ENCODE measurements at regions not wholly inside any gene's neighbourhood (a gene's known extent, or its start where the extent isn't known, plus 50 kb on each side); places are given as distances from the start of the nearest gene placed in this dataset.
"Not testable (repeated sequence)": the region's sequence is repeated elsewhere in the genome, so short reads cannot be mapped to it uniquely, and the experiment has no call there.

DNA sequence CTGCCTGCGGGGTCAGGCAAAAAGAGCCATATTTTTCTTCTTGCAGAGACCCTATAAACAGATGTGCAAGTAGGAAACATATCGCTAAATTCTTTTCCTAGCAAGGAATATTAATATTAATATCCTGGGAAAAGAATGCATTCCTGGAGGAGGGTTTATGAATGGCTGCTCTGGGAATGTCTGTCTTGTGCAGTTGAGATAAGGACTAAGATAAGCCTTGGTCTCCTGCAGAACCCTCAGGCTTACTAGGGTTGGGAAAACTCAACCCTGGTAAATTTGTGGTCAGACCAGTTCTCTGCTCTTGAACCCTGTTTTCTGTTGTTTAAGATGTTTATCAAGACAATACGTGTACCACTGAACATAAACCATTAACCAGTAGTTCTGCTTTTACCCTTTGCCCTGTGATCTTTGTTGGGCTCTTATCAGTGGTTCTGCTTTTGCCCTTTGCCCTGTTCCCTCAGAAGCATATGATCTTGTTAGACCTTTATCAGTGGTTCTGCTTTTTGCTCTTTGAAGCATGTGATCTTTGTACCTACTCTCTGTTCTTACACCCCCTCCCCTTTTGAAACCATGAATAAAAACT, 1548.2 kb upstream of the FLRT2 start:
- DNase-seq, result not testable (repeated sequence)

GRCh38 chr14:83988275-83988674, 1541.7 kb upstream of the FLRT2 start:
- DNase-seq, result no peak

GRCh38 chr14:83991666-83992065, 1538.3 kb upstream of the FLRT2 start:
- DNase-seq, result no peak

GRCh38 chr14:83992857-83993256, 1537.1 kb upstream of the FLRT2 start:
- no peak for DNase-seq

- DNase-seq, result no peak
These were observed 1536.4 kb upstream of the FLRT2 start for GRCh38 chr14:83993545-83993944.

DNA sequence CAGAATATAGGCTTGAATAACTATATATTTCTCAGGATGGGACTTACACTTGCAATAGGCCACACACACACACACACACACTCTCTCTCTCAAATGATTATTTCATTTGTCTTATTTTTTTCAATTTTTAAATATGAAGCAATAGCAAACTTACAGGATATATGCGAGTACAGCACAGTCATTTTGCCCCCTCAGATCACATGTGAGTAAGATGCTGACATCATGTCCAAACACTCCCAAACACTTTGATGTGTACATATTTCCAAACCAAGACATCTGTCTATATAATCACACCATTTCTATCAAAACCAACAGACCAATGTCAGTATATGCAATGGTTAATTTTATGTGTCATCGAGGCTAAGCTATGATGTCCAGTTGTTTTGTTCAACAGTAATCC, 1535.9 kb upstream of the FLRT2 start:
- no peak for DNase-seq

DNA sequence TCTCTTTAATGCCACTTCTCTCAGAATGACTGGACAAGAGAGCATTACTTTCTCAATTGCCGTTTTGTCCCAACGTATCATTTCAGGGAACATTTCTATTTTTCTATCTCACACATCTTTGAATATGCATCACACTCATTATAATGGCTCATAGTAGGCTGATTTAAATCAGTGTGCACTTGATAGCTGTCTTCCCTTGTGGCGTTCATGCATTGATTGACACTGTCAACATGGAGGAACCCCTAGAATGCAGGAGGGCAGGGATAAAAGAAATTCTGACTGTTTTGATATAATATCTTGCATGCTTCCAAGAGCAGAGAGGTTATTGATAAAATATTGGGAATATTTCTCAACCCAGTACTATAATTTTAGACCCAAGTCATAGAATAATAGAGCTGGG, 1528.9 kb upstream of the FLRT2 start:
- DNase-seq, result no peak

DNA sequence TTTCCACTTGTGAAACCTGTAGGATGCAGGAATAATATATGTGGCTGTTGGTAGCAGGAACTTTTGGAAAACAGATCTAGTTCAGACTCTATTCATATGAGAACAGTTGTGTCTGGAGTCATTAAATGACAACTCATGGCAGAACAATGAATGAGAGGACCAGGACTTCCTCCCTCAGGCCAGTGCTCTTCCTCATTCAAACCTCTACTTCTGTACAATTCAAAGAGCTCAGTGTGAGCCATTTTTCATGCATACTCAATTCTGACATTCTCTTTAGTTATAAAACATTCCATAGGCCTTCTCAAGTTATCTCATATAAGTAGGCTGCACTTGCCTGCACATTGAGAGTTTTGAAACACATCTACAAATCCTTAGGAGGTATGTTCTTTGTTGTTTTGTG, 1526.6 kb upstream of the FLRT2 start:
- DNase-seq, result no peak

DNA sequence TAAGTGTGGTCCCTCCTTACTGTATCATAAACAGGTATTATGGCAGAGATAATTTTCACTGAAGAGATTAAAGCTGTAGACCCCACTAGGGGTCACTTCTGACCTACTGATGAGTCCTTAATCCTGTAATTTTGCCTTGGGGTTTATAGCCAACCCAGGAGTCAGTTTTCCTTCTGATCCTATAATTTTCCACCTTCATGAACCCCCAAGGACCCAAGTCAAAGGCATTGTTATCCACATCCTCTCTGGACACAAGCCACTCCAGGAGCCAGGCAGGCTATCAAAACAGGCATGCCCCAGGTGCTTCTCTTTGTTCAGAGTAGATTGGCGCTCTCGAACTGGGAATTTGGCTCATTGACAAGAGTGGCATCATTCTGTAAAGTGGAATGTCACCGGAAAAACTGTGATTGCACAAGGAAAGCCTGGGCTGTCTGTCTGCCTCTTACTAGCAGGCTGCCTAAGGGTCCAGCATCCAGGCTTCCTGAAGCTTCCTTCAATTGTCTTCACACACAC, 1523.2 kb upstream of the FLRT2 start:
- DNase-seq, result no peak

- no peak for DNase-seq
These were observed 1516.5 kb upstream of the FLRT2 start for GRCh38 chr14:84013424-84013823.

DNA sequence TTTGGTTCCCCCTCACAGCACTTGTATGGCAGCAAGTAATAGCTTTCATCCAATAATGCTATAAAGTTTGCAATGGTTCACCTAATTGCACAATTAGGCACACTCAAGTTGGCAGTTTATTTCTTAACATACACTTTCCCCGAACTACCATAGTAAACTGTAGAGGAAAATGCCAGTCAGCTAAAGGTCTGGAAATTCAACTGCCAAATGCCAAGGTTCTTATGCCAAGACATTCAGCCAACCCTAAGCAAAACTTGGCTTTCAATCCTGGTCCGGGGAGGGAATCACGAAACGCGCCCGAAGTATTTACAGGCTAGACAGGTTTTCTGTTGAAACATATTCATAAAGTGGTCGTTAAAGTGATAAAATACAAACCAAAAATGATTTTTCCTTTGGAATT, 1512.4 kb upstream of the FLRT2 start:
- no peak for DNase-seq

DNA sequence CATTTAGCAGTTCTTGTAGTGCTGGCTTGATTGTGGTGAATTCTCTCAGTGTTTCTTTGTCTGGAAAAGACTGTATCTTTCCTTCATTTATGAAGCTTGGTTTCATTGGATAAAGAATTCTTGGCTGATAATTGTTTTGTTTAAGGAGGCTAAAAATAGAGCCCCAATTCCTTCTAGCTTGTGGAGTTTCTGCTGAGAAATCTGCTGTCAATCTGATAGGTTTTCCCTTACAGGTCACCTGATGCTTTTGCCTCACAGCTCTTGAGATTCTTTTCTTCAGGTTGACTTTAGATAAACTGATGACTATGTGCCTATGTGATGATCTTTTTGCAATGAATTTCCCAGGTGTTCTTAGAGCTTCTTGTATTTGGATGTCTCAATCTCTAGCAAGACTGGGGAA, 1508.5 kb upstream of the FLRT2 start:
- no peak for DNase-seq

GRCh38 chr14:84024231-84024820, 1505.6 kb upstream of the FLRT2 start:
- no peak for DNase-seq

- DNase-seq, result no peak
These were observed 1504.6 kb upstream of the FLRT2 start for GRCh38 chr14:84025106-84026012.

- no peak for DNase-seq
These were observed 1502.6 kb upstream of the FLRT2 start for GRCh38 chr14:84027351-84027750.

GRCh38 chr14:84028080-84028604, 1501.8 kb upstream of the FLRT2 start:
- no peak for DNase-seq

GRCh38 chr14:84029246-84029645, 1500.7 kb upstream of the FLRT2 start:
- DNase-seq, result no peak

- no peak for DNase-seq
These were observed 1500.2 kb upstream of the FLRT2 start for GRCh38 chr14:84029720-84030119.

GRCh38 chr14:84036840-84037239, 1493.1 kb upstream of the FLRT2 start:
- DNase-seq, result no peak

DNA sequence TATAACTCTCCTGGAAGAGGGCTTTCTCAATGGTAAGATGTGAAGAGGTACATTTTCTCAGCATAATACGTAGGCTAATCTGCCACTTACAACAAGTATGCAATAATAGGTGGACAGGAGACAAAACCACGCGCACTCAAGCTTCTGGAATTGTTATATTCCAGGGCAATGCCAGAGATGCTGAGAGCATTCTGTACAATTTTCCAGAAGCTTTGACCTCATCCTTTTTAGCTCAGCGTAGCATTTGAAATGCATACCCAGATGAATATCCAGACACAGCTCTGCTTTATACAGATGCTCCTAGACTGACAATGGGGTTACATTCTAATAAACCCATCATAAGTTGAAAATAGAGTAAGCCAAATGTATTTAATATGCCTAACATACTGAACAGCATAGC, 1492.4 kb upstream of the FLRT2 start:
- DNase-seq, result no peak

- DNase-seq, result no peak
These were observed 1489.8 kb upstream of the FLRT2 start for GRCh38 chr14:84040101-84040500.

DNA sequence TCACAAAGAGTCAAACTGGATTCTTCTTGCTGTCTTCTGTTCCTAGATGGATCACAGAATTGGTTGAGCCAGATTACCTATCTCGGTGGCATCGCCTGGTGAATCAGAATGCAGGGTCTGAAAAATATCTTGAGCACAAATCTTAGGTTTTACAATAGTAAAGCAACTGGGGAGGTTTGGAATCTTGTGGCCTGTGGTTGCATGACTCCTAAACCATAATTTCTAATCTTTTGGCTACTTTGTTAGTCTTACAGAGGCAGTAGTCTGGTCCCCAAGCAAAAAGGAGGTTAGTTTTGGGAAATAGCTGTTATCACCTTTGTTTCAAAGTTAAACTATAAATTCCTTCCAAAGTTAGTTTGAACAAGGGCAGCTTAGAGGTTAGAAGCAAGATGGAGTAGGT, 1488.5 kb upstream of the FLRT2 start:
- no peak for DNase-seq

- DNase-seq, result no peak
These were observed 1487.0 kb upstream of the FLRT2 start for GRCh38 chr14:84042992-84043391.

Data from stimulated activated CD4-positive, alpha-beta T cell treated with anti-CD3 and anti-CD28 coated beads, Interleukin-2, amount 100 ng/mL, for 24 hours (primary cell).